GM12873 (cell line): ENCODE measurements at regions not wholly inside any gene's neighbourhood (a gene's known extent, or its start where the extent isn't known, plus 50 kb on each side); places are given as distances from the start of the nearest gene placed in this dataset.

ENCODE experiments used
- TF ChIP-seq, protein P1 (sequence below): IDR thresholded peaks from 2 replicates; pipeline ENCODE4 v1.5.1; 2012; ENCODE audit warnings: low read depth, mild to moderate bottlenecking, moderate library complexity, low read length, control low read depth; ENCODE audit not compliant: insufficient read depth; ENCODE audit errors: missing control alignments

DNA sequence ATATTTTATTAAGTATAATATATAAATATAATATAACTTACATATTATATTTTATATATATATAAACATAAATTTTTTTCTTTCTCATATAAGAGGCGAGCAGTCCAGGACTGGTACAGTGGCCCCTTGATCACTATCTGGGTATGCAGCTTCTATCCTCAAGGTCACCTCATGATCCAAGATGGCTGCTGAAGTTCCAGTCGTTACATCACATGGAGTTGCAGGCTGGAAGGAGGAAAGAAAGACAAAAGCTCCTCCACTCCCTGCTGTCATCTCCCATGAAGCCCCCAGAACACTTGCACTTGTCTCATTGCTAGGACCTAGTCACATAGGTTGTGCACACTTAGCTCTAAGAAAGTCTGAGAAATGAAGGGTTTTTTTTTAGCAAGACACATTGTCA lies 145.1 kb upstream of the SLC1A4 start:
- TF ChIP-seq, protein P1, sequence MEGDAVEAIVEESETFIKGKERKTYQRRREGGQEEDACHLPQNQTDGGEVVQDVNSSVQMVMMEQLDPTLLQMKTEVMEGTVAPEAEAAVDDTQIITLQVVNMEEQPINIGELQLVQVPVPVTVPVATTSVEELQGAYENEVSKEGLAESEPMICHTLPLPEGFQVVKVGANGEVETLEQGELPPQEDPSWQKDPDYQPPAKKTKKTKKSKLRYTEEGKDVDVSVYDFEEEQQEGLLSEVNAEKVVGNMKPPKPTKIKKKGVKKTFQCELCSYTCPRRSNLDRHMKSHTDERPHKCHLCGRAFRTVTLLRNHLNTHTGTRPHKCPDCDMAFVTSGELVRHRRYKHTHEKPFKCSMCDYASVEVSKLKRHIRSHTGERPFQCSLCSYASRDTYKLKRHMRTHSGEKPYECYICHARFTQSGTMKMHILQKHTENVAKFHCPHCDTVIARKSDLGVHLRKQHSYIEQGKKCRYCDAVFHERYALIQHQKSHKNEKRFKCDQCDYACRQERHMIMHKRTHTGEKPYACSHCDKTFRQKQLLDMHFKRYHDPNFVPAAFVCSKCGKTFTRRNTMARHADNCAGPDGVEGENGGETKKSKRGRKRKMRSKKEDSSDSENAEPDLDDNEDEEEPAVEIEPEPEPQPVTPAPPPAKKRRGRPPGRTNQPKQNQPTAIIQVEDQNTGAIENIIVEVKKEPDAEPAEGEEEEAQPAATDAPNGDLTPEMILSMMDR: no peak

DNA sequence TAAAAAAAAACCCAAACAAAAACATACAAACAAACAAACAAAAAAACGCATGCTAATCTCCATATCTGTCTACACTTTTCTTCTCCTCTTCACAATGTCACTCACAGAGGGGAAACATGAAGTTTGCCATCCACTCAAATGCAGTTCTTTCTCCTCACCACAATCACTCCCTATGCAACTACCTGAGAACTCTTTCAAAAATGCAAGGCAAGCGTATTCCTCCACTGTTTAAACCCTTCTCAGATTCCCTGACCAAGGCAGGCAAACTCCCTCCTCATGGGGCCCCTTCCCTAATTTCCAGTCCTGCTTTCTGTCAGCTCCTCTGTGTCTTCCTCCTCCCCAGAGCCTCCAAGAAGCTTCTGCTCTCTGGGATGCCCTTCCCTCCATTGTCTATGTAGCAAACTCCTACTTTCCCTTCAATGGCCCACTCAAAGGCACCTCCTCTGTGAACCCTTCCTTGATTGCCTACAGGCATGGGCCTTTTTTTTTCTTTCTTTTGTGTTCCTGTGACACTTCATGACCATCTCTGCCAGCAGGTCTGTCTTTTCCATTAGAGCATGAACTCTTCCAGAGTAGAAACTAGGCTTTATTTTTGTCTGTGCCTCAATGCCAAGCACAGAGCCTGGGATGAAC lies 143.8 kb upstream of the SLC1A4 start:
- TF ChIP-seq, protein P1: no peak

DNA sequence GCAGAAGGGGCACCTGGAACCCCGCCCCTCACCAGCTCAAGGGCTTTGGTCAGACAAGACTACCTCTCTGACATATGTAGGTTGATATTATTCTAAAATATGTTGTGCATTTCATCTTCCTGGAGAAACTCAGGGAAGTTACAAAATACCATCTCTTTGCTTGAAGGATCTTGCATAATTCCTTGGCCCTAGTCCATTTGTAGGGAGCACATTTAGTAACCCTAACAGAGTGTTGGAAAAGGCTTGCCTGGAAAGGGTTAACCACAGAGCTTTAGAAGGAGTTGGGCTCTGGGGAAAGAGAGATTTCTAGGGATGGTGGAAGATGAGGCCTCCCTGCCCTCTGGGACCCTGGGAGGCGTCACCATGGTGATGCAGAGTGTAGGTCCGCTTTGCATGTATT lies 143.0 kb upstream of the SLC1A4 start:
- TF ChIP-seq, protein P1: no peak

DNA sequence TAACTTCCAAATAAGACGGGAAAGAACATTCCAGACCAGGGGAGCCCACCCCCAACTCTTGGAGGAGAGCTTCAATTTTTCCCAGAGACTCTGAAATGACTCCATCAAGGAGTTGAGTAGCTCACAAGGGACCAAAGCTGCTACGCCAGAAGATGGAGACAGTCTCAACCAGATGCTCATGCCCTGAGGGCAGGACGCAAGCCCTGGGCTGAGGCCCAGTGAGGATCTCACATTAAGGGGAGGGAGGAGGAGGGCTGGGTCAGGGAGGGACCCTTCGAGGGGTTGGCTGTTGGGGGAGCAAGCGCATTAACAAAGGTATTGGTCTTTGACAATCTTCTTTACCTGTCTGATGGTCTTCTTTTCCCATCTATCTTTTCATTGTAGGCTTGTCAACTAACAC lies 141.3 kb upstream of the SLC1A4 start:
- TF ChIP-seq, protein P1: no peak

DNA sequence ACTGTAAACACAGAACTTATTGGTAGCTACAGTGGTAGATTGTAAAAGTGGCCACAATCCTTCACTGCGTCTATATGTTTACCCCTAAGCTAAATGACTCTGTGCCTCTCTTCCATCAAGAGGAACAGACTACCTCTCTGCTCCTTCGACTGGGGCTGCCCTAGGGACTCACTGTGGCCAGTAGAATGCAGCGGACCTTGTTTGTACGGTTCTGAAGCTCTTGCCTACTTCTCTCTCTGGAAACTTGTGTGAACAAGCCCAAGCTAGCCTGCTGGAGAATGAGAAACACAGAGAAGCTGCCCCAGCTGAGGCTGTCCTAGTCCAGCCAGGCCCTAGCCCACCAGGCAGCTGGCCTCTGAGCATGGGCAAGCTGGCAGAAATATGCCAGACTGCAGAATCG lies 140.8 kb upstream of the SLC1A4 start:
- TF ChIP-seq, protein P1: no peak

DNA sequence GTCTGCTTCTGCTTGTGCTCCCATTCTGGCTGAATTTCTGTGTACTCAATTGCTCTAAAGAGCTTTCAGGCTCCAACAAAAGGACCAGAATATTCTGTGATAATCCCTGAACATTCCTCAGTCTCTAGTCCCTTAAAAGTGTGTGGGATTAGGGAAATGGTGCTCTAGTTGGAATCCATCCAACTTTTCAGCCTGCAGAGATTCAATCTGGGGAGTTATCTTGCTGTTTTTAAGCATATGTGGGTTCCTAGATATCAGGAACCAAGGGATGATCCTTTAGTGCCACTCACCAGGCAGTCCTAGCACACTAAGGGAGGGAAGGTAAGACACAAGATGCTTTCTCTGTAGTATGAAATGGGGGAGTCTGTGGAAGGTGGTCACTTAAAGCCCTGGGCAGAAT lies 140.3 kb upstream of the SLC1A4 start:
- TF ChIP-seq, protein P1: no peak

DNA sequence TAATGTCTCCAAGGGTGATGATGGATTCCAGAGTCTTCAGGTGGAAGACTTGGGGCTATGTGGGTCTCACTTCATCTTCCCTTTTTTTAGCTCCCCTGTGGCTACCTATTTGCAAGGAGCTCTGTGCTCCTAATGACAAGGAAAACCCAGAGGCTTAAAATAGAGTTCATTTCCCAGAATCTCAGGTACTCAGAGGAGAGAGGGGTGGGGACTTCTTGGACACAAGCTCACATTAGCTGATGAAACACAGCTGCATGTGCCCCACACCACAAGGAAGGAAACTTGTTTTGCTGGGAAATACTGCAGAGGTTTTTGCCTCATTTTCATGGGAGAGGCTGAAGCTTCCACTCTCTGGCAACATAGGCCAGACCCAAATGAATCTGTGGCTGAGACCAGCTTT lies 138.6 kb upstream of the SLC1A4 start:
- TF ChIP-seq, protein P1: no peak
